ENCODE measurements at regions not wholly inside any gene's neighbourhood (a gene's known extent, or its start where the extent isn't known, plus 50 kb on each side); places are given as distances from the start of the nearest gene placed in this dataset.

- no peak for DNase-seq
These were observed 67.6 kb upstream of the CTSC start for GRCh38 chr11:88404932-88405710.

- no peak for DNase-seq
These were observed 66.9 kb upstream of the CTSC start for GRCh38 chr11:88404391-88404790.

- DNase-seq = no peak
These were observed 65.2 kb upstream of the CTSC start for GRCh38 chr11:88402784-88403183.

GRCh38 chr11:88402192-88402715 is 64.7 kb upstream of the CTSC start:
- no peak for DNase-seq

GRCh38 chr11:88398791-88399570 is 61.4 kb upstream of the CTSC start:
- no peak for DNase-seq

- DNase-seq = no peak
These were observed 60.8 kb upstream of the CTSC start for GRCh38 chr11:88398372-88398771.

GRCh38 chr11:88390254-88390653 is 52.7 kb upstream of the CTSC start:
- no peak for DNase-seq

- no peak for DNase-seq
These were observed 50.4 kb upstream of the CTSC start for GRCh38 chr11:88387957-88388356.

Measured in stimulated activated naive CD4-positive, alpha-beta T cell (primary cell).